Endothelial cell of umbilical vein (primary cell): ENCODE measurements at regions not wholly inside any gene's neighbourhood (a gene's known extent, or its start where the extent isn't known, plus 50 kb on each side); places are given as distances from the start of the nearest gene placed in this dataset.

Source experiments
- CTCF ChIP-seq, 2 donors: IDR thresholded peaks; 1 replicate in 1 of 2; 2 replicates in 1 of 2; pipeline ENCODE4 v1.5.1; 2011; ENCODE audit warnings: low read length in 2 of 2, mild to moderate bottlenecking in 2 of 2, moderate library complexity in 2 of 2, control low read depth in 1 of 2, inconsistent platforms in 1 of 2, low read depth in 1 of 2; ENCODE audit not compliant: insufficient read depth in 1 of 2; ENCODE audit errors: extremely low read depth in 1 of 2
- EZH2 ChIP-seq: IDR thresholded peaks from 2 replicates; pipeline ENCODE4 v1.6.1; 2012; ENCODE audit warnings: borderline replicate concordance, low read depth, mild to moderate bottlenecking, moderate library complexity, low read length, inconsistent platforms; ENCODE audit not compliant: severe bottlenecking
- FOS ChIP-seq: IDR thresholded peaks from 2 replicates; pipeline ENCODE4 v1.6.1; 2011; ENCODE audit warnings: mild to moderate bottlenecking, low read length, moderate library complexity, borderline replicate concordance; ENCODE audit not compliant: insufficient read depth
- GATA2 ChIP-seq: IDR thresholded peaks from 2 replicates; pipeline ENCODE4 v1.7.0; 2011; ENCODE audit warnings: low read depth, mild to moderate bottlenecking, moderate library complexity, mixed read lengths, low read length; ENCODE audit not compliant: insufficient read length, insufficient read depth
- MAX ChIP-seq: IDR thresholded peaks from 2 replicates; pipeline ENCODE4 v1.6.1; 2011; ENCODE audit not compliant: insufficient read depth, insufficient read length
- MYC ChIP-seq: IDR thresholded peaks from one replicate; pipeline ENCODE4 v1.6.1; 2011; ENCODE audit warnings: mild to moderate bottlenecking, low read depth, low read length
- POLR2A ChIP-seq: IDR thresholded peaks from 2 replicates; pipeline ENCODE4 v1.6.1; 2012; ENCODE audit warnings: low read depth, mild to moderate bottlenecking, control low read depth, low read length
- POLR2AphosphoS5 ChIP-seq: IDR thresholded peaks from 2 replicates; pipeline ENCODE4 v1.6.1; 2012; ENCODE audit warnings: low read depth, mild to moderate bottlenecking, control low read depth, low read length, moderate library complexity; ENCODE audit not compliant: insufficient read depth

GRCh38 chr3:145807990-145808389, 353.0 kb downstream of the PLOD2 start:
- TF ChIP-seq POLR2A = no peak
- TF ChIP-seq CTCF (IDR thresholded peaks at IDR 0.05; ENCODE audit: extremely low read depth in 1 of 2, insufficient read depth in 1 of 2, low read depth in 1 of 2, low read length in 2 of 2) = peak; percentile 29
- TF ChIP-seq POLR2AphosphoS5 = no peak
- TF ChIP-seq EZH2 = no peak
- no peak for TF ChIP-seq MYC
- no peak for TF ChIP-seq MAX
- no peak for TF ChIP-seq GATA2
- no peak for TF ChIP-seq FOS
